GM18907 (cell line): ENCODE measurements at regions not wholly inside any gene's neighbourhood (a gene's known extent, or its start where the extent isn't known, plus 50 kb on each side); places are given as distances from the start of the nearest gene placed in this dataset.

ENCODE experiments used
- ATAC-seq: cut with Tn5 transposase; IDR thresholded peaks from one replicate; pipeline ENCODE4 v1.9.1; 2021; ENCODE audit warnings: mild to moderate bottlenecking, moderate library complexity; ENCODE audit not compliant: unreplicated experiment

GRCh38 chr4:14856062-14856933, 146.0 kb upstream of the CPEB2 start:
- peak; percentile 99 for ATAC-seq

GRCh38 chr4:14856934-14857235, 145.4 kb upstream of the CPEB2 start:
- ATAC-seq: no peak

GRCh38 chr4:14857475-14857874, 144.8 kb upstream of the CPEB2 start:
- no peak for ATAC-seq

GRCh38 chr4:14857981-14858380, 144.3 kb upstream of the CPEB2 start:
- no peak for ATAC-seq

GRCh38 chr4:14862891-14863290, 139.4 kb upstream of the CPEB2 start:
- no peak for ATAC-seq

GRCh38 chr4:14863418-14864364, 138.6 kb upstream of the CPEB2 start:
- no peak for ATAC-seq

- ATAC-seq: no peak
Measured at GRCh38 chr4:14864365-14865030, 137.8 kb upstream of the CPEB2 start.

GRCh38 chr4:14865031-14865366, 137.3 kb upstream of the CPEB2 start:
- no peak for ATAC-seq

GRCh38 chr4:14865804-14866203, 136.5 kb upstream of the CPEB2 start:
- ATAC-seq: no peak

GRCh38 chr4:14867847-14868246, 134.4 kb upstream of the CPEB2 start:
- ATAC-seq: no peak

GRCh38 chr4:14868426-14869395, 133.6 kb upstream of the CPEB2 start:
- no peak for ATAC-seq

GRCh38 chr4:14871676-14872430, 130.4 kb upstream of the CPEB2 start:
- ATAC-seq: no peak

GRCh38 chr4:14874990-14875389, 127.3 kb upstream of the CPEB2 start:
- peak; percentile 83 for ATAC-seq

GRCh38 chr4:14877246-14878225, 124.7 kb upstream of the CPEB2 start:
- peak; percentile 63 for ATAC-seq

GRCh38 chr4:14878681-14879080, 123.6 kb upstream of the CPEB2 start:
- no peak for ATAC-seq

- ATAC-seq: no peak
Measured at GRCh38 chr4:14879683-14880082, 122.6 kb upstream of the CPEB2 start.

- ATAC-seq: no peak
Measured at GRCh38 chr4:14880805-14881204, 121.5 kb upstream of the CPEB2 start.

GRCh38 chr4:14883166-14883565, 119.1 kb upstream of the CPEB2 start:
- no peak for ATAC-seq
